Upper lobe of left lung (tissue), 4 donors: ENCODE measurements at regions not wholly inside any gene's neighbourhood (a gene's known extent, or its start where the extent isn't known, plus 50 kb on each side); places are given as distances from the start of the nearest gene placed in this dataset.

Experiments used
- POLR2A ChIP-seq, 4 donors: fragments of 450-650 bp; IDR thresholded peaks; one replicate each; pipeline ENCODE4 v1.5.1; 2016 to 2017; ENCODE audit warnings: antibody characterized with exemption in 4 of 4, mild to moderate bottlenecking in 2 of 4
- TF ChIP-seq, protein P1 (sequence below), 6 experiments: fragments of 450-650 bp in 4 of 6; fragments of 200-600 bp in 2 of 6; sonication (generic) in 2 of 6; IDR thresholded peaks; one replicate each; pipeline ENCODE4 v1.5.1; 2016 to 2019; ENCODE audit warnings: antibody characterized with exemption in 6 of 6

- TF ChIP-seq, protein P1, sequence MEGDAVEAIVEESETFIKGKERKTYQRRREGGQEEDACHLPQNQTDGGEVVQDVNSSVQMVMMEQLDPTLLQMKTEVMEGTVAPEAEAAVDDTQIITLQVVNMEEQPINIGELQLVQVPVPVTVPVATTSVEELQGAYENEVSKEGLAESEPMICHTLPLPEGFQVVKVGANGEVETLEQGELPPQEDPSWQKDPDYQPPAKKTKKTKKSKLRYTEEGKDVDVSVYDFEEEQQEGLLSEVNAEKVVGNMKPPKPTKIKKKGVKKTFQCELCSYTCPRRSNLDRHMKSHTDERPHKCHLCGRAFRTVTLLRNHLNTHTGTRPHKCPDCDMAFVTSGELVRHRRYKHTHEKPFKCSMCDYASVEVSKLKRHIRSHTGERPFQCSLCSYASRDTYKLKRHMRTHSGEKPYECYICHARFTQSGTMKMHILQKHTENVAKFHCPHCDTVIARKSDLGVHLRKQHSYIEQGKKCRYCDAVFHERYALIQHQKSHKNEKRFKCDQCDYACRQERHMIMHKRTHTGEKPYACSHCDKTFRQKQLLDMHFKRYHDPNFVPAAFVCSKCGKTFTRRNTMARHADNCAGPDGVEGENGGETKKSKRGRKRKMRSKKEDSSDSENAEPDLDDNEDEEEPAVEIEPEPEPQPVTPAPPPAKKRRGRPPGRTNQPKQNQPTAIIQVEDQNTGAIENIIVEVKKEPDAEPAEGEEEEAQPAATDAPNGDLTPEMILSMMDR (IDR thresholded peaks at IDR 0.05), result no peak
- TF ChIP-seq POLR2A (IDR thresholded peaks at IDR 0.05), result no peak
Observed at GRCh38 chr16:55091871-55092230, 161.2 kb downstream of the IRX5 start.
